PC-3 (cell line): ENCODE measurements at regions not wholly inside any gene's neighbourhood (a gene's known extent, or its start where the extent isn't known, plus 50 kb on each side); places are given as distances from the start of the nearest gene placed in this dataset.

Source experiments
- ATAC-seq: fragments of 200-7000 bp; cut with Tn5 transposase; 2 replicates; pipeline ENCODE4 v1.9.1; 2020; ENCODE audit warnings: mild to moderate bottlenecking, moderate library complexity
- BruUV-seq: library from RNA; stranded (reverse); fragments of 400-500 nt; replicated peaks from 2 replicates; lab custom pipeline; 2021; lab: Mats Ljungman, UMichigan
- CTCF ChIA-PET: fragments of 300-600 bp; sonication (Branson Sonifier 250); formaldehyde crosslinking; loops from one replicate; lab custom pipeline; 2022; ENCODE audit warnings: antibody characterized with exemption; lab: Charles Lee
- POLR2A ChIA-PET: fragments of 300-600 bp; sonication (Branson Sonifier 250); formaldehyde crosslinking; loops from one replicate; lab custom pipeline; 2022; ENCODE audit warnings: antibody characterized with exemption; ENCODE audit not compliant: unreplicated experiment; lab: Charles Lee
- DNase-seq: peaks from one replicate; pipeline ENCODE4 v3.0.0-alpha.2; 2015
- H2AFZ ChIP-seq: fragments of 300-600 bp; sonication (generic); 2 replicates; pipeline ENCODE4 v1.6.0; 2016; ENCODE audit warnings: antibody characterized with exemption, low read length
- H3F3A ChIP-seq: fragments of 300-600 bp; sonication (generic); one replicate; pipeline ENCODE4 v1.6.0; 2017; ENCODE audit warnings: antibody characterized with exemption, low read length, control low read depth, mild to moderate bottlenecking; ENCODE audit not compliant: unreplicated experiment
- H3K27ac ChIP-seq: fragments of 300-600 bp; sonication (generic); 2 replicates; pipeline ENCODE4 v1.5.1; 2016; ENCODE audit warnings: mild to moderate bottlenecking, low read length
- H3K27me3 ChIP-seq: fragments of 300-600 bp; sonication (generic); 2 replicates; pipeline ENCODE4 v1.6.1; 2016; ENCODE audit warnings: low read length, mixed read lengths
- H3K36me3 ChIP-seq: fragments of 300-600 bp; sonication (generic); 2 replicates; pipeline ENCODE4 v1.6.1; 2016; ENCODE audit warnings: low read depth, mixed run types, low read length, mixed read lengths
- H3K4me1 ChIP-seq: fragments of 300-600 bp; sonication (generic); 2 replicates; pipeline ENCODE4 v1.5.1; 2016; ENCODE audit warnings: low read length; ENCODE audit not compliant: insufficient read depth
- H3K4me2 ChIP-seq: fragments of 300-600 bp; sonication (generic); 2 replicates; pipeline ENCODE4 v1.6.0; 2016; ENCODE audit warnings: low read length
- H3K4me3 ChIP-seq: fragments of 300-600 bp; sonication (generic); 2 replicates; pipeline ENCODE4 v1.5.1; 2016; ENCODE audit warnings: mild to moderate bottlenecking, low read length, mixed read lengths
- H3K79me2 ChIP-seq: fragments of 300-600 bp; sonication (generic); 2 replicates; pipeline ENCODE4 v1.6.1; 2017; ENCODE audit warnings: low read length, mixed read lengths
- H3K9ac ChIP-seq: fragments of 300-600 bp; sonication (generic); 2 replicates; pipeline ENCODE4 v1.6.0; 2016; ENCODE audit warnings: mild to moderate bottlenecking, low read length
- H3K9me2 ChIP-seq: fragments of 300-600 bp; sonication (generic); replicated peaks from 2 replicates; pipeline ENCODE4 v1.6.1; 2016; ENCODE audit warnings: mixed run types, low read length, mixed read lengths
- H3K9me3 ChIP-seq: fragments of 300-600 bp; sonication (generic); 2 replicates; pipeline ENCODE4 v1.6.1; 2016; ENCODE audit warnings: low read length, mixed read lengths
- H4K20me1 ChIP-seq: fragments of 300-600 bp; sonication (generic); 2 replicates; pipeline ENCODE4 v1.6.1; 2016; ENCODE audit warnings: low read length, mixed read lengths
- CTCF ChIP-seq: fragments of 300-600 bp; sonication (generic); conservative IDR thresholded peaks from 2 replicates; pipeline ENCODE4 v1.5.1; 2017; ENCODE audit warnings: antibody characterized with exemption, low read depth, mild to moderate bottlenecking, low read length
- EZH2 ChIP-seq: fragments of 300-600 bp; sonication (generic); IDR thresholded peaks from one replicate; pipeline ENCODE4 v1.6.1; 2017; ENCODE audit warnings: antibody characterized with exemption, mild to moderate bottlenecking, low read length; ENCODE audit not compliant: unreplicated experiment
- EZH2phosphoT487 ChIP-seq: fragments of 300-600 bp; sonication (generic); IDR thresholded peaks from 2 replicates; pipeline ENCODE4 v1.6.1; 2018; ENCODE audit warnings: mild to moderate bottlenecking, antibody characterized with exemption, low read length, borderline replicate concordance
- intact Hi-C: fragments of 100-400 bp; cut with micrococcal nuclease; formaldehyde crosslinking; loops from 2 replicates; pipeline ENCODE4 v1.9.0; 2023

DNA sequence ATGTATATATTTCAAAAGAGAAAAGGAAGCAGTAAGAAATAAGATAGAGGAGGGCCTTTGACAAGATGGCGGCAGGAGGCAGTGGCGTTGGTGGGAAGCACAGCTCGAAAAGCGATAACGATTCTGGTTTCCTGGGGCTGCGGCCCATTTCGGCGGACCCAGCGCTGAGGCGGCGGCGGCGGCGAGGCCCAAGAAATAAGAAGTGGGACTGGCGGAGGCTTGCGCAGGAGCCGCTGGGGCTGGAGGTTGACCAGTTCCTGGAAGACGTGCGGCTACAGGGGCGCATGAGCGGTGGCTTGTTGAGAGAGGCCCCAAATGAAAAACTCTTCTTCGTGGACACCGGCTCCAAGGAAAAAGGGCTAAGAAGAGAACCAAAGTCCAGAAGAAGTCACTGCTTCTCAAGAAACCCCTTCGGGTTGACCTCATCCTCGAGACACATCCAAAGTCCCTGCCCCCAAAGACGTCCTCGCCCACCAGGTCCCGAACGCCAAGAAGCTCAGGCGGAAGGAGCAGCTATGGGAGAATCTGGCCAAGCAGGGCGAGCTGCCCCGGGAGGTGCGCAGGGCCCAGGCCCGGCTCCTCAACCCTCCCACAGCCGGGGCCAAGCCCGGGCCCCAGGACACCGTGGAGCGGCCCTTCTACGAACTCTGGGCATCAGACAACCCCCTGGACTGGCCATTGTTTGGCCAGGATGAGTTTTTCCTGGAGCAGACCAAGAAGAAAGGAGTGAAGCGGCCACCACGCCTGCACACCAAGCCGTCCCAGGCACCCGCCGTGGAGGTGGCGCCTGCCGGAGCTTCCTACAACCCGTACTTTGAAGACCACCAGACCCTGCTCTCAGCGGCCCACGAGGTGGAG, 624.3 kb downstream of the MCTP2 start:
- DNase-seq, result no peak
- intact Hi-C loops, result no loop called here
- Histone ChIP-seq H3F3A (no peaks in the 10 kb centered on the region), H3K27me3 (no peaks in the 10 kb centered on the region), H3K4me2 (no peak overlapping the region), H2AFZ (no peak overlapping the region), H3K27ac (no peak overlapping the region), H3K79me2 (no peaks in the 10 kb centered on the region), H4K20me1 (no peaks in the 10 kb centered on the region), H3K9me3 (no peaks in the 10 kb centered on the region), H3K36me3 (no peaks in the 10 kb centered on the region), H3K9ac (no peak overlapping the region), H3K4me1 (no peaks in the 10 kb centered on the region), H3K9me2 (no peaks in the 10 kb centered on the region), H3K4me3 (no peak overlapping the region)
- TF ChIP-seq EZH2phosphoT487 (no peak), EZH2 (no peak), CTCF (no peak)
- ChIA-PET CTCF (no interaction called here), POLR2A (no interaction called here)
- no TSS peak for BruUV-seq
- ATAC-seq, result no peak

DNA sequence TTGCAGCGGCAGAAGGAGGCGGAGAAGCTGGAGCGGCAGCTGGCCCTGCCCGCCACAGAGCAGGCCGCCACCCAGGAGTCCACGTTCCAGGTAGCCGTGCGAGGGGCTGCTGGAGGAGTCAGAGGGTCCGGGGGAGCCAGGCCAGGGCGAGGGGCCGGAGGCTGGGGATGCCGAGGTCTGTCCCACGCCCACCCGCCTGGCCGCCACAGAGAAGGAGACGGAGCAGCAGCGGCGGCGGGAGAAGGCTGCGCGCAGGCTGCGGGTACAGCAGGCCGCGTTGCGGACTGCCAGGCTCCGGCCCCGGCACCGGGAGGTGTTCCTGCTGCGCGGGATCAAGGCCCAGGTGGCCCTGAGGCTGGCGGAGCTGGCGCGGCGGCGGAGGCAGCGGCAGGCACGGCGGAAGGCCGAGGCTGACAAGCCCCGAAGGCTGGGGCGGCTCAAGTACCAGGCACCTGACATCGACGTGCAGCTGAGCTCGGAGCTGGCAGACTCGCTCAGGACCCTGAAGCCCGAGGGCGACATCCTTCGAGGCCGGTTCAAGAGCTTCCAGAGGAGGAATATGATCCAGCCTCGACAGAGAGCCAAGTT, 625.0 kb downstream of the MCTP2 start:
- no peak for DNase-seq
- TF ChIP-seq CTCF, result no peak
- no peak for TF ChIP-seq EZH2
- TF ChIP-seq EZH2phosphoT487, result no peak
- CTCF ChIA-PET, result no interaction called here
- POLR2A ChIA-PET, result no interaction called here
- H3K27ac ChIP-seq, result no peak overlapping the region
- no peaks in the 10 kb centered on the region for H3K9me3 ChIP-seq
- no peaks in the 10 kb centered on the region for H3K27me3 ChIP-seq
- H3K4me2 ChIP-seq, result no peak overlapping the region
- no peak for ATAC-seq
- no peak overlapping the region for H3K9ac ChIP-seq
- H3K4me3 ChIP-seq, result no peak overlapping the region
- no peaks in the 10 kb centered on the region for H3K79me2 ChIP-seq
- H4K20me1 ChIP-seq, result no peaks in the 10 kb centered on the region
- no peaks in the 10 kb centered on the region for H3K36me3 ChIP-seq
- no peaks in the 10 kb centered on the region for H3K9me2 ChIP-seq
- no TSS peak for BruUV-seq
- intact Hi-C loops, result no loop called here
- H2AFZ ChIP-seq, result no peak overlapping the region
- H3F3A ChIP-seq, result no peaks in the 10 kb centered on the region
- H3K4me1 ChIP-seq, result no peaks in the 10 kb centered on the region

DNA sequence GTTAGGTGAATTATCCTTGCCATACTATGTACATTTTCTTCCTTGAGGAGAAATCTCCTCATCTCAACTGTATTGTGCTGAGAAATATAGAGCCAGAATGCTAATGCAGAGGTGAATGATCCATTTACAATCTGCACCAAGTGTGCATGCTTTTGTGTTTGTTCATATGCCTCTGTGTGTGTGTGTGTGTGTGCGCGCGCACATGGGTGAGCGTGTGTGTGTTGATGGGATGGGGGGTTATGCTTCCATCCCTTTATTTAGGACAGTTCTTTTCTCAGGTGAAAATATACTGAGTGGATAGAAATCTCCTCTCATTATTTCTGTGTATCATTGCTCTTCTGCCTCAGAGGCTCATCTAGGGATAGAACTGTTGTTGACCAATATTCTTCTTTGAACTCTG, 626.1 kb downstream of the MCTP2 start:
- Histone ChIP-seq H3K4me2 (no peak overlapping the region), H3F3A (no peaks in the 10 kb centered on the region), H4K20me1 (no peaks in the 10 kb centered on the region), H3K36me3 (no peaks in the 10 kb centered on the region), H3K9me2 (no peaks in the 10 kb centered on the region), H3K9ac (no peak overlapping the region), H3K27ac (no peak overlapping the region), H3K27me3 (no peaks in the 10 kb centered on the region), H3K4me1 (no peaks in the 10 kb centered on the region), H3K79me2 (no peaks in the 10 kb centered on the region), H3K9me3 (no peaks in the 10 kb centered on the region), H2AFZ (no peak overlapping the region), H3K4me3 (no peak overlapping the region)
- DNase-seq (no peak), ATAC-seq (no peak)
- POLR2A ChIA-PET, result no interaction called here
- intact Hi-C loops, result no loop called here
- BruUV-seq, result no TSS peak
- CTCF ChIA-PET, result no interaction called here
- TF ChIP-seq CTCF (no peak), EZH2 (no peak), EZH2phosphoT487 (no peak)
